ENCODE measurements at regions not wholly inside any gene's neighbourhood (a gene's known extent, or its start where the extent isn't known, plus 50 kb on each side); places are given as distances from the start of the nearest gene placed in this dataset.
"Not testable (repeated sequence)": the region's sequence is repeated elsewhere in the genome, so short reads cannot be mapped to it uniquely, and the experiment has no call there.

GRCh38 chr3:153394017-153394416 lies 232.0 kb downstream of the RAP2B start:
- H3K27ac ChIP-seq (ENCODE audit: low read depth, low read length) = no peak overlapping the region
- no peak overlapping the region for H3K4me3 ChIP-seq (ENCODE audit: low read length in 3 of 3)
- no peaks in the 10 kb centered on the region for H3K4me1 ChIP-seq (ENCODE audit: control insufficient read depth in 3 of 3, insufficient read depth in 3 of 3, low read length in 3 of 3)
- H3K9me3 ChIP-seq (ENCODE audit: control insufficient read depth in 3 of 3, low read length in 3 of 3) = peaks cover 0 to 3% (median 0%) of the 10 kb centered on the region in 3 donors
- no peak overlapping the region for H3K9ac ChIP-seq (ENCODE audit: low read depth in 1 of 3, low read length in 3 of 3)
- H3K27me3 ChIP-seq (ENCODE audit: control insufficient read depth in 3 of 3, insufficient read depth in 3 of 3, low read length in 3 of 3) = no peaks in the 10 kb centered on the region
- no peaks in the 10 kb centered on the region for H3K36me3 ChIP-seq (ENCODE audit: control insufficient read depth in 3 of 3, insufficient read depth in 3 of 3, low read length in 3 of 3)

GRCh38 chr3:153396581-153396980 lies 234.6 kb downstream of the RAP2B start:
- Histone ChIP-seq H3K9ac (ENCODE audit: low read depth in 1 of 3, low read length in 3 of 3) (no peak overlapping the region), H3K36me3 (ENCODE audit: control insufficient read depth in 3 of 3, insufficient read depth in 3 of 3, low read length in 3 of 3) (no peaks in the 10 kb centered on the region), H3K27me3 (ENCODE audit: control insufficient read depth in 3 of 3, insufficient read depth in 3 of 3, low read length in 3 of 3) (no peaks in the 10 kb centered on the region), H3K4me1 (ENCODE audit: control insufficient read depth in 3 of 3, insufficient read depth in 3 of 3, low read length in 3 of 3) (no peaks in the 10 kb centered on the region), H3K4me3 (ENCODE audit: low read length in 3 of 3) (no peak overlapping the region), H3K27ac (ENCODE audit: low read depth, low read length) (no peak overlapping the region), H3K9me3 (ENCODE audit: control insufficient read depth in 3 of 3, low read length in 3 of 3) (peaks cover 0 to 3% (median 0%) of the 10 kb centered on the region in 3 donors)

GRCh38 chr3:153397794-153398193 lies 235.8 kb downstream of the RAP2B start:
- Histone ChIP-seq H3K9ac (ENCODE audit: low read depth in 1 of 3, low read length in 3 of 3) (no peak overlapping the region), H3K4me3 (ENCODE audit: low read length in 3 of 3) (no peak overlapping the region)

GRCh38 chr3:153399636-153400035 lies 237.6 kb downstream of the RAP2B start:
- Histone ChIP-seq H3K9ac (ENCODE audit: low read depth in 1 of 3, low read length in 3 of 3) (no peak overlapping the region), H3K9me3 (ENCODE audit: control insufficient read depth in 3 of 3, low read length in 3 of 3) (no peaks in the 10 kb centered on the region), H3K27ac (ENCODE audit: low read depth, low read length) (no peak overlapping the region), H3K4me1 (ENCODE audit: control insufficient read depth in 3 of 3, insufficient read depth in 3 of 3, low read length in 3 of 3) (no peaks in the 10 kb centered on the region), H3K27me3 (ENCODE audit: control insufficient read depth in 3 of 3, insufficient read depth in 3 of 3, low read length in 3 of 3) (no peaks in the 10 kb centered on the region), H3K36me3 (ENCODE audit: control insufficient read depth in 3 of 3, insufficient read depth in 3 of 3, low read length in 3 of 3) (no peaks in the 10 kb centered on the region), H3K4me3 (ENCODE audit: low read length in 3 of 3) (no peak overlapping the region)

More at GRCh38 chr3:153397794-153398193, 235.8 kb downstream of the RAP2B start:
- Histone ChIP-seq H3K27me3 (ENCODE audit: control insufficient read depth in 3 of 3, insufficient read depth in 3 of 3, low read length in 3 of 3) (no peaks in the 10 kb centered on the region), H3K9me3 (ENCODE audit: control insufficient read depth in 3 of 3, low read length in 3 of 3) (peaks cover 0 to 3% (median 0%) of the 10 kb centered on the region in 3 donors), H3K27ac (ENCODE audit: low read depth, low read length) (no peak overlapping the region), H3K4me1 (ENCODE audit: control insufficient read depth in 3 of 3, insufficient read depth in 3 of 3, low read length in 3 of 3) (no peaks in the 10 kb centered on the region), H3K36me3 (ENCODE audit: control insufficient read depth in 3 of 3, insufficient read depth in 3 of 3, low read length in 3 of 3) (no peaks in the 10 kb centered on the region)

- Histone ChIP-seq H3K27ac (ENCODE audit: low read depth, low read length) (no peak overlapping the region), H3K9me3 (ENCODE audit: control insufficient read depth in 3 of 3, low read length in 3 of 3) (no peaks in the 10 kb centered on the region), H3K36me3 (ENCODE audit: control insufficient read depth in 3 of 3, insufficient read depth in 3 of 3, low read length in 3 of 3) (no peaks in the 10 kb centered on the region), H3K4me1 (ENCODE audit: control insufficient read depth in 3 of 3, insufficient read depth in 3 of 3, low read length in 3 of 3) (no peaks in the 10 kb centered on the region), H3K4me3 (ENCODE audit: low read length in 3 of 3) (no peak overlapping the region), H3K9ac (ENCODE audit: low read depth in 1 of 3, low read length in 3 of 3) (no peak overlapping the region), H3K27me3 (ENCODE audit: control insufficient read depth in 3 of 3, insufficient read depth in 3 of 3, low read length in 3 of 3) (no peaks in the 10 kb centered on the region)
These were observed 238.6 kb downstream of the RAP2B start for GRCh38 chr3:153400641-153401040.

GRCh38 chr3:153404157-153404556 lies 242.1 kb downstream of the RAP2B start:
- Histone ChIP-seq H3K4me3 (ENCODE audit: low read length in 3 of 3) (no peak overlapping the region), H3K27ac (ENCODE audit: low read depth, low read length) (no peak overlapping the region), H3K9ac (ENCODE audit: low read depth in 1 of 3, low read length in 3 of 3) (no peak overlapping the region), H3K36me3 (ENCODE audit: control insufficient read depth in 3 of 3, insufficient read depth in 3 of 3, low read length in 3 of 3) (no peaks in the 10 kb centered on the region), H3K4me1 (ENCODE audit: control insufficient read depth in 3 of 3, insufficient read depth in 3 of 3, low read length in 3 of 3) (no peaks in the 10 kb centered on the region), H3K27me3 (ENCODE audit: control insufficient read depth in 3 of 3, insufficient read depth in 3 of 3, low read length in 3 of 3) (no peaks in the 10 kb centered on the region), H3K9me3 (ENCODE audit: control insufficient read depth in 3 of 3, low read length in 3 of 3) (no peaks in the 10 kb centered on the region)

GRCh38 chr3:153405320-153405719 lies 243.3 kb downstream of the RAP2B start:
- H3K36me3 ChIP-seq (ENCODE audit: control insufficient read depth in 3 of 3, insufficient read depth in 3 of 3, low read length in 3 of 3); H3K4me3 ChIP-seq (ENCODE audit: low read length in 3 of 3); H3K9ac ChIP-seq (ENCODE audit: low read depth in 1 of 3, low read length in 3 of 3); H3K27me3 ChIP-seq (ENCODE audit: control insufficient read depth in 3 of 3, insufficient read depth in 3 of 3, low read length in 3 of 3); H3K4me1 ChIP-seq (ENCODE audit: control insufficient read depth in 3 of 3, insufficient read depth in 3 of 3, low read length in 3 of 3); H3K27ac ChIP-seq (ENCODE audit: low read depth, low read length); H3K9me3 ChIP-seq (ENCODE audit: control insufficient read depth in 3 of 3, low read length in 3 of 3): not testable (repeated sequence)

GRCh38 chr3:153410517-153410916 lies 248.5 kb downstream of the RAP2B start:
- Histone ChIP-seq H3K4me1 (ENCODE audit: control insufficient read depth in 3 of 3, insufficient read depth in 3 of 3, low read length in 3 of 3) (no peaks in the 10 kb centered on the region), H3K4me3 (ENCODE audit: low read length in 3 of 3) (no peak overlapping the region), H3K27ac (ENCODE audit: low read depth, low read length) (no peak overlapping the region), H3K27me3 (ENCODE audit: control insufficient read depth in 3 of 3, insufficient read depth in 3 of 3, low read length in 3 of 3) (no peaks in the 10 kb centered on the region), H3K9ac (ENCODE audit: low read depth in 1 of 3, low read length in 3 of 3) (no peak overlapping the region), H3K36me3 (ENCODE audit: control insufficient read depth in 3 of 3, insufficient read depth in 3 of 3, low read length in 3 of 3) (no peaks in the 10 kb centered on the region), H3K9me3 (ENCODE audit: control insufficient read depth in 3 of 3, low read length in 3 of 3) (no peaks in the 10 kb centered on the region)

- Histone ChIP-seq H3K9me3 (ENCODE audit: control insufficient read depth in 3 of 3, low read length in 3 of 3) (peaks cover 0 to 7% (median 3%) of the 10 kb centered on the region in 3 donors), H3K27me3 (ENCODE audit: control insufficient read depth in 3 of 3, insufficient read depth in 3 of 3, low read length in 3 of 3) (no peaks in the 10 kb centered on the region), H3K36me3 (ENCODE audit: control insufficient read depth in 3 of 3, insufficient read depth in 3 of 3, low read length in 3 of 3) (no peaks in the 10 kb centered on the region), H3K4me1 (ENCODE audit: control insufficient read depth in 3 of 3, insufficient read depth in 3 of 3, low read length in 3 of 3) (no peaks in the 10 kb centered on the region), H3K9ac (ENCODE audit: low read depth in 1 of 3, low read length in 3 of 3) (no peak overlapping the region), H3K27ac (ENCODE audit: low read depth, low read length) (no peak overlapping the region), H3K4me3 (ENCODE audit: low read length in 3 of 3) (no peak overlapping the region)
These were observed 253.0 kb downstream of the RAP2B start for GRCh38 chr3:153414982-153415381.

GRCh38 chr3:153422314-153422713 lies 260.3 kb downstream of the RAP2B start:
- H3K4me1 ChIP-seq (ENCODE audit: control insufficient read depth in 3 of 3, insufficient read depth in 3 of 3, low read length in 3 of 3) = no peaks in the 10 kb centered on the region
- peaks cover 0 to 15% (median 12%) of the 10 kb centered on the region in 3 donors for H3K9me3 ChIP-seq (ENCODE audit: control insufficient read depth in 3 of 3, low read length in 3 of 3)
- no peaks in the 10 kb centered on the region for H3K36me3 ChIP-seq (ENCODE audit: control insufficient read depth in 3 of 3, insufficient read depth in 3 of 3, low read length in 3 of 3)
- H3K27me3 ChIP-seq (ENCODE audit: control insufficient read depth in 3 of 3, insufficient read depth in 3 of 3, low read length in 3 of 3) = no peaks in the 10 kb centered on the region
- no peak overlapping the region for H3K4me3 ChIP-seq (ENCODE audit: low read length in 3 of 3)
- no peak overlapping the region for H3K9ac ChIP-seq (ENCODE audit: low read depth in 1 of 3, low read length in 3 of 3)
- no peak overlapping the region for H3K27ac ChIP-seq (ENCODE audit: low read depth, low read length)

GRCh38 chr3:153423820-153424219 lies 261.8 kb downstream of the RAP2B start:
- not testable (repeated sequence) for H3K4me3 ChIP-seq (ENCODE audit: low read length in 3 of 3); H3K4me1 ChIP-seq (ENCODE audit: control insufficient read depth in 3 of 3, insufficient read depth in 3 of 3, low read length in 3 of 3); H3K27me3 ChIP-seq (ENCODE audit: control insufficient read depth in 3 of 3, insufficient read depth in 3 of 3, low read length in 3 of 3); H3K27ac ChIP-seq (ENCODE audit: low read depth, low read length); H3K36me3 ChIP-seq (ENCODE audit: control insufficient read depth in 3 of 3, insufficient read depth in 3 of 3, low read length in 3 of 3); H3K9ac ChIP-seq (ENCODE audit: low read depth in 1 of 3, low read length in 3 of 3)
- peaks cover 0 to 15% (median 10%) of the 10 kb centered on the region in 3 donors for H3K9me3 ChIP-seq (ENCODE audit: control insufficient read depth in 3 of 3, low read length in 3 of 3)
